ENCODE measurements at regions not wholly inside any gene's neighbourhood (a gene's known extent, or its start where the extent isn't known, plus 50 kb on each side); places are given as distances from the start of the nearest gene placed in this dataset.

- H3K4me3 ChIP-seq (replicated peaks in 1 of 2; ENCODE audit: low read depth in 1 of 2, low read length in 2 of 2): no peak overlapping the region
- H3K27me3 ChIP-seq (ENCODE audit: insufficient read depth, low read length): no peaks in the 10 kb centered on the region
- POLR2A ChIA-PET: no interaction called here
- H3K9me3 ChIP-seq (ENCODE audit: control insufficient read depth in 1 of 2, insufficient read depth in 1 of 2, low read depth in 1 of 2, low read length in 2 of 2): no peaks in the 10 kb centered on the region
- no peaks in the 10 kb centered on the region for H3K79me2 ChIP-seq (ENCODE audit: insufficient read depth, low read length)
- H2AFZ ChIP-seq (ENCODE audit: low read depth, low read length, poor library complexity, severe bottlenecking): no peak overlapping the region
- H3K4me1 ChIP-seq (ENCODE audit: control insufficient read depth in 1 of 2, insufficient read depth in 2 of 2, low read length in 2 of 2): peaks cover 11 to 33% of the 10 kb centered on the region in 2 experiments
- intact Hi-C loops (cut with micrococcal nuclease): no loop called here
- CTCF ChIA-PET: no interaction called here
- H4K20me1 ChIP-seq (ENCODE audit: insufficient read depth): no peaks in the 10 kb centered on the region
- no peak for TF ChIP-seq ZNF274 (IDR thresholded peaks at IDR 0.05; ENCODE audit: low read depth, low read length)
- TF ChIP-seq ZBTB33 (IDR thresholded peaks at IDR 0.05; ENCODE audit: extremely low read depth, insufficient replicate concordance, low read length): no peak
- TF ChIP-seq CTCF (IDR thresholded peaks at IDR 0.05 in 2 of 3, conservative IDR thresholded peaks at IDR 0.05 in 1 of 3; ENCODE audit: borderline replicate concordance in 1 of 3, insufficient read depth in 1 of 3, low read depth in 2 of 3, low read length in 2 of 3): no peak
- no peak for TF ChIP-seq CEBPB (IDR thresholded peaks at IDR 0.05; ENCODE audit: low read depth)
- no peak for TF ChIP-seq ATF3 (IDR thresholded peaks at IDR 0.05)
- no peak for TF ChIP-seq MAX (IDR thresholded peaks at IDR 0.05)
- TF ChIP-seq YY1 (IDR thresholded peaks at IDR 0.05; ENCODE audit: extremely low read depth, insufficient replicate concordance, low read depth, low read length): no peak
- no peak for TF ChIP-seq REST (IDR thresholded peaks at IDR 0.05; ENCODE audit: low read depth)
- no peak for TF ChIP-seq POLR2AphosphoS5 (IDR thresholded peaks at IDR 0.05; ENCODE audit: low read depth, low read length)
- no peak for TF ChIP-seq CBX3 (IDR thresholded peaks at IDR 0.05; ENCODE audit: low read depth)
- TF ChIP-seq EZH2 (IDR thresholded peaks at IDR 0.05): no peak
- no peak overlapping the region for H3K9ac ChIP-seq (ENCODE audit: low read length)
- H3K36me3 ChIP-seq (ENCODE audit: control insufficient read depth in 1 of 2, insufficient read depth in 2 of 2, low read length in 2 of 2): no peaks in the 10 kb centered on the region
- RAD21 ChIA-PET (ENCODE audit: low non-redundant PET in 1 of 2, low total read pairs in 2 of 2, uncharacterized antibody in 2 of 2, unreplicated experiment in 2 of 2): no interaction called here
- H3K4me2 ChIP-seq (ENCODE audit: low read length): no peak overlapping the region
- no peak overlapping the region for H3K27ac ChIP-seq (ENCODE audit: low read depth, low read length)
- no TSS peak for BruUV-seq (replicated peaks)
- no peak for ATAC-seq
- no peak for DNase-seq (ENCODE audit: low read depth, low spot score)
- no peaks in the 10 kb centered on the region for H3K9me2 ChIP-seq (ENCODE audit: insufficient read depth)
Measured at GRCh38 chr21:43339668-43340067, 87.3 kb downstream of the SIK1 start.

Data from HCT116 (cell line).